Testis (tissue), 2 donors: ENCODE measurements at regions not wholly inside any gene's neighbourhood (a gene's known extent, or its start where the extent isn't known, plus 50 kb on each side); places are given as distances from the start of the nearest gene placed in this dataset.

ENCODE experiments used
- DNase-seq: peaks from one replicate; pipeline ENCODE4 v3.0.0-alpha.2; 2019
- H3K27ac ChIP-seq, 2 donors: fragments of 200-600 bp; sonication (generic); one replicate each; pipeline ENCODE4 v1.5.1; 2019
- H3K27me3 ChIP-seq: fragments of 200-600 bp; sonication (generic); one replicate; pipeline ENCODE4 v1.5.1; 2019
- H3K36me3 ChIP-seq: fragments of 200-600 bp; sonication (generic); one replicate; pipeline ENCODE4 v1.5.1; 2017; ENCODE audit warnings: low read depth; ENCODE audit errors: missing control alignments
- H3K4me1 ChIP-seq: fragments of 200-600 bp; sonication (generic); one replicate; pipeline ENCODE4 v1.5.1; 2019
- H3K4me3 ChIP-seq, 2 donors: fragments of 200-600 bp; sonication (generic); one replicate each; pipeline ENCODE4 v1.5.1; 2017 to 2019
- H3K9me3 ChIP-seq: fragments of 200-600 bp; sonication (generic); one replicate; pipeline ENCODE4 v1.5.1; 2017
- CTCF ChIP-seq, 3 experiments: fragments of 450-650 bp in 2 of 3; fragments of 200-600 bp in 1 of 3; sonication (generic) in 1 of 3; IDR thresholded peaks; one replicate each; pipeline ENCODE4 v1.5.1; 2016 to 2019; ENCODE audit warnings: antibody characterized with exemption in 3 of 3, mild to moderate bottlenecking in 2 of 3, moderate library complexity in 1 of 3
- POLR2A ChIP-seq: fragments of 450-650 bp; IDR thresholded peaks from one replicate; pipeline ENCODE4 v1.6.1; 2017; ENCODE audit warnings: antibody characterized with exemption, mild to moderate bottlenecking, moderate library complexity
- WGBS, 2 donors: methylation state at CpG; one replicate each; pipeline ENCODE4 v1.1.5; 2018; 5-methylcytosine and 5-hydroxymethylcytosine counted together
- intact Hi-C: fragments of 100-400 bp; cut with DNase I; formaldehyde crosslinking; loops from one replicate; pipeline ENCODE4 v1.15.1; 2023; ENCODE audit warnings: low total_unique reads

DNA sequence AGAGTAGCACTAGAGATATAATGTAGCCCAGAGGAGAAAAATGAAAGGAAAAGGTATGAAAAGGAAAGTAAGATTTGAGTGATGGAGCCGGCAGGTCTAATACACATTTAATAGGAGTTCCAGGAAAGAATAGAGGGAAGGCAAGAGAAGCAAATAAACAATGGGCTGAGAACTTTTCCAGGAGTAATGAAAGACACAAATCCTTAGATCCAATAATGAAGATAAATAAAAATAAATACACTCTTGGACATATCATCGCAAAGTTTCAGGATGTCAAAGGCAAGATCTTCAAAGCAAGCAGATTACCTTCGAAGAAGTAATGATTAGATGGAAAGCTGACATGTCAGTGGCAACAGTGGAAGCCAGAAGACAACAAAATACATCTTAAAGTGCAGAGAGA lies 102.0 kb upstream of the YWHAQ start:
- no peaks in the 10 kb centered on the region for H3K27me3 ChIP-seq
- H3K36me3 ChIP-seq, result no peaks in the 10 kb centered on the region
- no peak for TF ChIP-seq CTCF (IDR thresholded peaks at IDR 0.05)
- no peak for TF ChIP-seq POLR2A
- H3K9me3 ChIP-seq, result no peaks in the 10 kb centered on the region
- no peak overlapping the region for H3K4me3 ChIP-seq
- intact Hi-C loops, result no loop called here
- DNase-seq, result no peak
- no peak overlapping the region for H3K27ac ChIP-seq
- WGBS, 2 donors, result 96 to 97% methylated on average over 3 of the region's 3 CpGs
- no peaks in the 10 kb centered on the region for H3K4me1 ChIP-seq

- Histone ChIP-seq H3K4me3 (no peak overlapping the region), H3K27me3 (no peaks in the 10 kb centered on the region), H3K9me3 (no peaks in the 10 kb centered on the region), H3K4me1 (peaks cover 8% of the 10 kb centered on the region), H3K36me3 (no peaks in the 10 kb centered on the region), H3K27ac (no peak overlapping the region)
- WGBS, 2 donors, result 93 to 95% methylated on average over 1 of the region's 1 CpG
- intact Hi-C loops, result no loop called here
- no peak for DNase-seq
- TF ChIP-seq CTCF (IDR thresholded peaks at IDR 0.05) (no peak), POLR2A (no peak)
Observed at GRCh38 chr2:9734308-9734707, 103.5 kb upstream of the YWHAQ start.

- TF ChIP-seq CTCF (IDR thresholded peaks at IDR 0.05) (no peak), POLR2A (no peak)
- no peak overlapping the region for H3K4me3 ChIP-seq
- 68 to 92% methylated on average over 1 to 2 of the region's 2 CpGs for WGBS, 2 donors
- no peaks in the 10 kb centered on the region for H3K36me3 ChIP-seq
- H3K9me3 ChIP-seq, result no peaks in the 10 kb centered on the region
- H3K27ac ChIP-seq, result no peak overlapping the region
- peaks cover 8% of the 10 kb centered on the region for H3K4me1 ChIP-seq
- no peak for DNase-seq
- H3K27me3 ChIP-seq, result no peaks in the 10 kb centered on the region
- intact Hi-C loops, result no loop called here
Observed at GRCh38 chr2:9735335-9735734, 104.5 kb upstream of the YWHAQ start.

- Histone ChIP-seq H3K4me3 (no peak overlapping the region), H3K4me1 (peaks cover 8% of the 10 kb centered on the region), H3K27me3 (no peaks in the 10 kb centered on the region), H3K36me3 (no peaks in the 10 kb centered on the region), H3K27ac (no peak overlapping the region), H3K9me3 (no peaks in the 10 kb centered on the region)
- no peak for TF ChIP-seq POLR2A
- TF ChIP-seq CTCF (IDR thresholded peaks at IDR 0.05), result no peak
- WGBS, 2 donors, result 81 to 90% methylated on average over 1 of the region's 1 CpG
- DNase-seq, result no peak
- intact Hi-C loops, result no loop called here
Observed at GRCh38 chr2:9736021-9736420, 105.2 kb upstream of the YWHAQ start.

GRCh38 chr2:9737053-9737875 lies 106.0 kb upstream of the TAF1B start:
- Histone ChIP-seq H3K27ac (no peak overlapping the region), H3K4me1 (peaks cover 8% of the 10 kb centered on the region), H3K9me3 (no peaks in the 10 kb centered on the region), H3K4me3 (no peak overlapping the region), H3K27me3 (no peaks in the 10 kb centered on the region), H3K36me3 (no peaks in the 10 kb centered on the region)
- DNase-seq, result no peak
- TF ChIP-seq CTCF (IDR thresholded peaks at IDR 0.05) (no peak), POLR2A (no peak)
- intact Hi-C loops, result no loop called here
- WGBS, 2 donors, result 34 to 67% methylated on average over 8 of the region's 9 CpGs
